Hematopoietic multipotent progenitor cell treated with erythropoietin and hydrocortisone succinate and interleukin-3 and kit ligand, for 8 days (in vitro differentiated cells): ENCODE measurements at regions not wholly inside any gene's neighbourhood (a gene's known extent, or its start where the extent isn't known, plus 50 kb on each side); places are given as distances from the start of the nearest gene placed in this dataset.

ENCODE experiments used
- DNase-seq: peaks from one replicate; pipeline ENCODE4 v3.0.0-alpha.2; 2015

DNA sequence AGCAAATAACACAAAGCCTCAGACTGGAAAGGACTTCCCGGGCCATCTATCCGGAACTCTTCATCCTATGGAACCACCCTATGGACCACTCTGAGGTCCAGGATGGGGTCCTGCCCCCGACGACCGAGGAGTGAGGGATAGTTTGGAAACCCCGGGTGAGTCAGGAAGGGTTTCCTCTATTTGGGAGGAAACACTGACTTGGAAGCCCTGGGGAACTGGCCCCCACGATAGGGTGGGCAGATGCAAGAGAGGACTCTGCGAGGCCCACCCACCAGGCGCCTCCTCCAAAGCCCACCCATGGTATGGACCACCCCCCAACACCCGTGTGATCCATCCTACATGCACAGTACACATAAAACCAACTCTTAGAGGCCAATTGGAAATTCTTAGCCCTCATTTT is 69.4 kb downstream of the CPN2 start:
- DNase-seq: no peak

GRCh38 chr3:194282436-194283122 is 68.5 kb downstream of the CPN2 start:
- no peak for DNase-seq

DNA sequence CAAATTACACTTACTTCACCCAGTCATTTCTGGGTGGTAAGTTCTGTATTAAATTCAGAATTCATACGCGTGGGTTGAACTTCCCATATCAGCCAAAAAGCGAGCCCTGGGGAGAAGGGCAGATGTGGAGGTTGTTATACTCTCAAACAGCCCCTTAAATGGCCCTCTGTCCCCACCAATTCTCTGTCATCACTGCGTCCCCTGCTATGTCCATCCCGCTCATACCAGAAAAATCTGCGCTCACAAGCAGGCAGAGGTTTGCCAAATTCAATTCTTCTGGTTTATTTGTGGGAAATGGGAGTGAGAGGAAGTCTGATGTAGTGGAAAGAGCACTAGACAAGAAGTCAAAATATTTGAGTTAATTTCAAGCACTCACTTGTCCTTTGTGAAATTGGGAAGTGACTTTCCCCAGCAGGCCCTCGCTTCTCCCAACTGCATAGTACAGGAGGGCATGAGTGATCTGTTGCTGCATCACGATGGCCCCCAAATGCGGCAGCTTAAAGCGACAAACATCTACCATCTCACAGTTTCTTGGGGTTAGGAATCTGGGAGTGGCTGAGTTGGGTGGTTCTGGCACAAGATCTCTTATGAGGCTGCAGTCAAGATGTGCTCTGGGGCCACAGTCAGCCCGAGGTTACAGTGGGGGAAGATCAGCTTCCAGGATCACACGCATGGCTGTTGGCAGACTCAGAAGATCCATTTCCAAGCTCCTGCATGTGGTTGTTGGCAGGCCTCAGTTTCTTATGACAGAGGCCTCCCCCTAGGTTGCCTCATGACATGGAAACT is 67.7 kb downstream of the CPN2 start:
- no peak for DNase-seq

DNA sequence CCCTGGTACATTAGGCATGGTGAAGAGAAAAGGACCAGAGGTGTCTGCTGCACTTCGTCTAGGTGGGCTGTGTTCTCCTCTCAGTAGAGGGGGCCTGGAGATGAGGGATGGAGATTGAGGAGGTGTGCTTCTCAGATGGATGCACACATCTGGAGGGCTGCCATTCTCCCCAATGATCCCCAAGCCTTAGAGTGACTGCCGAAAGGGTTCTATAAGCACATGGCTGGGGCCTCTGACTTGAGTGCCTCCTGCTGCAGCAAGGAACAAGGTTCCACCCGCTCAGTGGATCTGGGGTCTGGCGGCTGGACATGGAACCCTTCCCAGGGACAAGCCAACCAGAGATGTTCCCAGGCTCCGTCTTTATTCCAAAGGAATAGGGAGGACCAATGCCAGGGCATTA is 66.8 kb downstream of the CPN2 start:
- no peak for DNase-seq

DNA sequence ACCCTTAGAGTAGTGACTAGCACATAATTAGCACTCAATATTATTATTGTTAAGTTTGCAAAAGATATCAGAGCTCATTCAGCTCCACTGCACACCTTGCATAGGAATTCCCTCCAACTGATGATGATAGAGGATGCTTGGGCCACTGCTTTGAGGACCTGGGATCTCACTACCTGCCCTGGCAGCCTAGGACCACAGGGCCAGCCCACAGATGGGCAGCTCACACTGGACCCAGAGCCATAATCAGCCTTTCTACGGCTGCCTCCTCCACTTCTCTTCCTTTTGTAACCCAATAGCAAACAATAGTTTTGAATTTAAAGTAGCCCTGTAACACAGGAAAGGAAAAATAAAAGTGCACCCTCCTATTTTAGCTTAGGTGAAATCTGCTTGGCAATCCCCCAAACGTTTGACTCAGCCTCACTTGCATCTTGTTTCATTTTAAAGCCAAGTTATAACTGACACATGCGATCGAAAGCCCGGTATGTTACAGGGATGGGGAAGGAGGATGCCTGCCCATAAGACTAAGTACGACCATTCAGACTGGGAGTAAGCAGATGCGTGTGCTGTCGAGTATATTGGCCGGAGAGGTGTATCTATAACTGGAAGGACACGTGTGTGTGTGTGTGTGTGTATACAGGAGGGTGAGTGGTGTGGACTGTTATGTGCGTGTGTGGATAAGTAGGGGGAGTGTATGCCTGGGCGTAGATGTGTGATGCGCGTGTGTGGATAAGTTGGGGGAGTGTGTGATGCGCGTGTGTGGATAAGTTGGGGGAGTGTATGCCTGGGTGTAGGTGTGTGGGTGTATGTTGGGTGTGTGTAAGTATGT is 65.9 kb downstream of the CPN2 start:
- no peak for DNase-seq

DNA sequence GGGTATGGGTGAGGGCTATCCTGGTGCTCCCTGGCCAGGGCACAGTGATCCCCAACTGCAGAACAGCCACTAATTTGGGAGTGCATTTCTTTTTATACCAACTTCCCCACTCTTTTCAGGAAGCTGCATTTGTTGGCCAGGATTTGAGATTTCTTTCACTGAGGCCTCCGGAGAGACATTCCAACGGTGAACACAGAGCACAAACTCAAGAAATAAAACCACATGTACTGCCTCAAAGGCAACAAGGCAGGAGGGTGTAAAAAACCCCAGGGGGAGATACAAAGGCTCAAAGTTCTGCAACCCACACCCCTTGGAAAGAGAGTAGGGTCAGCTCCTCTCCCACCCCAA is 65.3 kb downstream of the CPN2 start:
- DNase-seq: no peak

DNA sequence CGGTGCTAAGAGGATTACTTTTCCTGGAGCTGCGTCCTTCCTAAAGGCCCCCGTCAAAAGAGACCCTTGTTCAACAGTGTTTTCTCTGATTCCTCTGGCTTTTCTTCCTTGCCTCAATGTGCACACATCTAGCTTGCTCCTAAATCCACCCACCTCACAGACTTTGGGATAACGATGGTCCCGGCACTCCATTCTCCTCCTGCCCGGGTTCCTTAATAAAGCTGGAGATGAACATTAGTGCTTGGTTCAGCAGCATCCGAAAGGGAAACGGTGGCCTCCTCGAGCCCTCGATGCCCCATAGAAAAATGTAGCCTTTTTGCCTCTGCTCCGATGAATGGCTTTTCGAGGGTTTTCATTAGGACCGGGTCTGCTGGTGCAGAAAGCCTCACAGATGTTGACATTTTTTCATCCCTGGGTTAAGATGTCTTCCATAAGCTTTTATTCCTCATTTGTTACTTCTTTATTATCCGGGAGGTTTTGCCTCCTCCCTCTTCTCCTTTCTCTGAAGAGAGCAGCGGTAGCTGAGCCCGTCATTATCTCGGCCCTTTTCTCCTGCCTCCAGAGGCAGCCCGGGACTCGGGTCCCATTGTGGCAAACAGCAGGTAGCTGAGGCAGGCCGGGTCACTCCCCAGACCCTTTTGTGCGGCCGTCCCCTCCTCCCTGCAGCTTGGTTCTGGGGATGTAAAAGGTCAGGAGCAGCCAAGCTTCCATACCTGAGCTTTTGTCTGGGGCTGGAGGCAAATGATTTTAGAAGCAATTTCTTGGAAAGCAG is 64.6 kb downstream of the CPN2 start:
- DNase-seq: no peak

- peak; percentile 22 for DNase-seq
Measured at GRCh38 chr3:194287374-194287773, 63.8 kb downstream of the CPN2 start.

GRCh38 chr3:194287977-194288706 is 63.0 kb downstream of the CPN2 start:
- DNase-seq: no peak
